Thyroid gland (tissue), 4 donors: ENCODE measurements at regions not wholly inside any gene's neighbourhood (a gene's known extent, or its start where the extent isn't known, plus 50 kb on each side); places are given as distances from the start of the nearest gene placed in this dataset.
"Not testable (repeated sequence)": the region's sequence is repeated elsewhere in the genome, so short reads cannot be mapped to it uniquely, and the experiment has no call there.

Experiments
- DNase-seq, 2 donors: peaks; one replicate each; pipeline ENCODE4 v3.0.0-alpha.2; 2019
- H3K27ac ChIP-seq, 3 donors: fragments of 200-600 bp; sonication (generic); 1 replicate in 2 of 3; 2 replicates in 1 of 3; pipeline ENCODE4 v1.5.1; 2016 to 2019; ENCODE audit warnings: mild to moderate bottlenecking in 1 of 3, moderate library complexity in 1 of 3
- H3K27me3 ChIP-seq: fragments of 200-600 bp; sonication (generic); one replicate; pipeline ENCODE4 v1.5.1; 2019
- H3K36me3 ChIP-seq, 2 donors: fragments of 200-600 bp; sonication (generic); one replicate each; pipeline ENCODE4 v1.5.1; 2016 to 2019
- H3K4me1 ChIP-seq, 2 donors: fragments of 200-600 bp; sonication (generic); one replicate each; pipeline ENCODE4 v1.5.1; 2017 to 2019
- H3K4me3 ChIP-seq, 3 donors: fragments of 200-600 bp; sonication (generic); replicated peaks in 1 of 3; 1 replicate in 2 of 3; 2 replicates in 1 of 3; pipeline ENCODE4 v1.5.1; 2016; ENCODE audit warnings: mild to moderate bottlenecking in 1 of 3
- H3K9me3 ChIP-seq: fragments of 200-600 bp; sonication (generic); one replicate; pipeline ENCODE4 v1.5.1; 2017
- CTCF ChIP-seq, 6 experiments: fragments of 200-600 bp in 3 of 6; fragments of 450-650 bp in 3 of 6; sonication (generic) in 3 of 6; IDR thresholded peaks; one replicate each; pipeline ENCODE4 v1.5.1; 2016 to 2019; ENCODE audit warnings: antibody characterized with exemption in 6 of 6, mild to moderate bottlenecking in 2 of 6, inconsistent platforms in 1 of 6, moderate library complexity in 1 of 6
- POLR2A ChIP-seq, 2 donors: fragments of 450-650 bp; IDR thresholded peaks; one replicate each; pipeline ENCODE4 v1.6.1; 2017; ENCODE audit warnings: antibody characterized with exemption in 2 of 2, mild to moderate bottlenecking in 2 of 2, moderate library complexity in 1 of 2
- WGBS, 2 donors: methylation state at CpG; one replicate each; pipeline ENCODE4 v1.1.5; 2017; 5-methylcytosine and 5-hydroxymethylcytosine counted together
- intact Hi-C: fragments of 100-400 bp; cut with DNase I; formaldehyde crosslinking; loops from one replicate; pipeline ENCODE4 v1.15.1; 2023

- no peak overlapping the region for H3K27ac ChIP-seq
- peaks cover 0 to 6% of the 10 kb centered on the region in 2 donors for H3K4me1 ChIP-seq
- H3K9me3 ChIP-seq: no peaks in the 10 kb centered on the region
- TF ChIP-seq POLR2A (IDR thresholded peaks at IDR 0.05) (no peak), CTCF (IDR thresholded peaks at IDR 0.05) (no peak)
- intact Hi-C loops: no loop called here
- 93 to 98% methylated on average over 1 of the region's 1 CpG for WGBS, 2 donors
- no peaks in the 10 kb centered on the region for H3K36me3 ChIP-seq
- no peak overlapping the region for H3K4me3 ChIP-seq
- DNase-seq: no peak
- no peaks in the 10 kb centered on the region for H3K27me3 ChIP-seq
Measured at GRCh38 chr2:150802635-150803034, 315.2 kb upstream of the RND3 start.

- H3K4me3 ChIP-seq, H3K9me3 ChIP-seq, H3K27me3 ChIP-seq, H3K36me3 ChIP-seq, H3K4me1 ChIP-seq, intact Hi-C loops, DNase-seq, H3K27ac ChIP-seq: not testable (repeated sequence)
- WGBS, 2 donors: 76 to 82% methylated on average over 3 of the region's 3 CpGs
Measured at GRCh38 chr2:150796236-150796635, 308.8 kb upstream of the RND3 start.

GRCh38 chr2:150792780-150793300 is 305.4 kb upstream of the RND3 start:
- 91% methylated on average over 3 of the region's 3 CpGs; no CpG with 5 or more reads in 1 of the 2 donors for WGBS, 2 donors
- Histone ChIP-seq H3K27me3 (no peaks in the 10 kb centered on the region), H3K4me1 (no peaks in the 10 kb centered on the region), H3K4me3 (no peak overlapping the region), H3K9me3 (no peaks in the 10 kb centered on the region), H3K27ac (no peak overlapping the region), H3K36me3 (no peaks in the 10 kb centered on the region)
- no peak for DNase-seq
- TF ChIP-seq POLR2A (IDR thresholded peaks at IDR 0.05) (no peak), CTCF (IDR thresholded peaks at IDR 0.05) (no peak)
- intact Hi-C loops: no loop called here

DNA sequence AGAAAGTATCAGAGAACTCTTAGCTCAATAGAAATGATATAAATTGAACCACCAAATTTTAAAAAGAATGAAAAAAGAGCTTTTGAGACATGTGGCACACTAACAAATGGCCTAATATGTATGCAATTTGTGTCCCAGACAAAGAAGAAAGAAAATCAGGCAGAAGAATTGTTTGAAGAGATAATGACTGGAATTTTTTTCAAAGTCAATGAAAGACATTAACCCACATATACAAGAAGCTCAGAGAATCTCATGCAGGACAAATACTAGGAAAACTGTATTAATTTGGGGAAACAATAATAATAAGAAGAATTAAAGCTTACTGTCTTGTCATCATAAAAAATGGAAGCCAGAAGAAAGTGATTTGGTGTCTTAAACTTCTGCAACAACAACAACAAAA is 304.1 kb upstream of the RND3 start:
- no peak for DNase-seq
- H3K27ac ChIP-seq: no peak overlapping the region
- H3K4me1 ChIP-seq: no peaks in the 10 kb centered on the region
- no peaks in the 10 kb centered on the region for H3K36me3 ChIP-seq
- intact Hi-C loops: no loop called here
- TF ChIP-seq CTCF (IDR thresholded peaks at IDR 0.05) (no peak), POLR2A (IDR thresholded peaks at IDR 0.05) (no peak)
- H3K9me3 ChIP-seq: no peaks in the 10 kb centered on the region
- H3K27me3 ChIP-seq: no peaks in the 10 kb centered on the region
- H3K4me3 ChIP-seq: no peak overlapping the region

- intact Hi-C loops: no loop called here
- no peak overlapping the region for H3K4me3 ChIP-seq
- no peak overlapping the region for H3K27ac ChIP-seq
- no peaks in the 10 kb centered on the region for H3K36me3 ChIP-seq
- DNase-seq: no peak
- TF ChIP-seq CTCF (IDR thresholded peaks at IDR 0.05): no peak
- TF ChIP-seq POLR2A (IDR thresholded peaks at IDR 0.05): no peak
- no peaks in the 10 kb centered on the region for H3K27me3 ChIP-seq
- no peaks in the 10 kb centered on the region for H3K4me1 ChIP-seq
- no peaks in the 10 kb centered on the region for H3K9me3 ChIP-seq
- 86 to 90% methylated on average over 2 of the region's 2 CpGs for WGBS, 2 donors
Measured at GRCh38 chr2:150789376-150789905, 302.0 kb upstream of the RND3 start.
